HG02852 (cell line): ENCODE measurements at regions not wholly inside any gene's neighbourhood (a gene's known extent, or its start where the extent isn't known, plus 50 kb on each side); places are given as distances from the start of the nearest gene placed in this dataset.

Experiments
- ATAC-seq: cut with Tn5 transposase; IDR thresholded peaks from one replicate; pipeline ENCODE4 v1.9.1; 2021; ENCODE audit warnings: mild to moderate bottlenecking, moderate library complexity; ENCODE audit not compliant: unreplicated experiment

GRCh38 chr10:78910886-78911285, 157.9 kb upstream of the ZMIZ1 start:
- ATAC-seq = no peak

- no peak for ATAC-seq
These were observed 157.0 kb upstream of the ZMIZ1 start for GRCh38 chr10:78911533-78912340.

GRCh38 chr10:78912361-78913218, 156.2 kb upstream of the ZMIZ1 start:
- ATAC-seq = no peak

GRCh38 chr10:78913219-78914059, 155.3 kb upstream of the ZMIZ1 start:
- no peak for ATAC-seq

GRCh38 chr10:78914060-78914378, 154.7 kb upstream of the ZMIZ1 start:
- ATAC-seq = no peak

- ATAC-seq = no peak
These were observed 154.1 kb upstream of the ZMIZ1 start for GRCh38 chr10:78914502-78915189.

GRCh38 chr10:78915190-78915518, 153.6 kb upstream of the ZMIZ1 start:
- no peak for ATAC-seq

- no peak for ATAC-seq
These were observed 152.5 kb upstream of the ZMIZ1 start for GRCh38 chr10:78916227-78916626.

- ATAC-seq = no peak
These were observed 149.4 kb upstream of the ZMIZ1 start for GRCh38 chr10:78919181-78919966.

- no peak for ATAC-seq
These were observed 148.8 kb upstream of the ZMIZ1 start for GRCh38 chr10:78920011-78920410.

GRCh38 chr10:78921895-78922294, 146.9 kb upstream of the ZMIZ1 start:
- ATAC-seq = no peak

GRCh38 chr10:78923647-78924318, 145.0 kb upstream of the ZMIZ1 start:
- no peak for ATAC-seq

- no peak for ATAC-seq
These were observed 144.3 kb upstream of the ZMIZ1 start for GRCh38 chr10:78924319-78925003.

- no peak for ATAC-seq
These were observed 143.5 kb upstream of the ZMIZ1 start for GRCh38 chr10:78925275-78925674.

GRCh38 chr10:78925800-78926319, 142.9 kb upstream of the ZMIZ1 start:
- ATAC-seq = no peak

- no peak for ATAC-seq
These were observed 141.3 kb upstream of the ZMIZ1 start for GRCh38 chr10:78927257-78927995.

GRCh38 chr10:78928330-78928729, 140.4 kb upstream of the ZMIZ1 start:
- no peak for ATAC-seq

- no peak for ATAC-seq
These were observed 139.2 kb upstream of the ZMIZ1 start for GRCh38 chr10:78929541-78929940.
